ENCODE measurements at regions not wholly inside any gene's neighbourhood (a gene's known extent, or its start where the extent isn't known, plus 50 kb on each side); places are given as distances from the start of the nearest gene placed in this dataset.

DNA sequence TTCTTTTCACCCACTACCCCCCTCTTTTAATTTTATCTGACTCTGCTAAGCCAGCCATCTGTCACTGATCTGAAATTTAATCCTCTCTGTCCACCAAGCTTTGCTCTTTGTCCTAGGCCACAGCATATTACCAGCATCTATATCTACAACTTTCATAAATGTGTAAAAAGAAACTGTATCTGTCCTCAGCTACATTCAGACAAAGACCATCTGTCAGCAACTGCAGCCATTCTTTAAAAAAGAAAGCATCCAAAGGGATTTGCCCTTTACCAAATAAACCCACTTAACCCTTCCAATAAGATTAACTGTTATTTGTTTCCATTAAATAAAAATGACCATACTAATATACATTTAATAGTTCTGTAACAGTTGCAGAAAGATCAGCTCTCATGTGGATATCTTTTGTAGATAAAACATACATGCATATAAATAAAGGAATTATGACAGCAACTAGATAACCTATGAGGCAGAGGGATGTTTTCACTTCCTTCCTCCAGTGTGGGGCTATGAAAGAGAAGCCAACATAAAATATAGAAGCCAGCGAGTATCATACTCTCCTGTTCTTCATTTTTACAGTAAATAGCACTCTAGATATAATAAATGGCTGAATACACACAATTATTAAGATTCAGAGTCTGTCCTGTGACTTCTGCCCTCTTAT, 602.5 kb upstream of the SALL1 start:
- TF ChIP-seq POLR2AphosphoS5 (IDR thresholded peaks at IDR 0.05) (no peak), CTCF (IDR thresholded peaks at IDR 0.05) (no peak), POLR2A (IDR thresholded peaks at IDR 0.05) (no peak)

All from transverse colon (tissue), 4 donors.